GM19035 (cell line): ENCODE measurements at regions not wholly inside any gene's neighbourhood (a gene's known extent, or its start where the extent isn't known, plus 50 kb on each side); places are given as distances from the start of the nearest gene placed in this dataset.
A peak's percentile ranks its signal among the peaks of the same experiment; 100 is the strongest.
"Not testable (repeated sequence)": the region's sequence is repeated elsewhere in the genome, so short reads cannot be mapped to it uniquely, and the experiment has no call there.

ENCODE experiments used
- ATAC-seq: cut with Tn5 transposase; IDR thresholded peaks from one replicate; pipeline ENCODE4 v1.9.1; 2021; ENCODE audit not compliant: unreplicated experiment

DNA sequence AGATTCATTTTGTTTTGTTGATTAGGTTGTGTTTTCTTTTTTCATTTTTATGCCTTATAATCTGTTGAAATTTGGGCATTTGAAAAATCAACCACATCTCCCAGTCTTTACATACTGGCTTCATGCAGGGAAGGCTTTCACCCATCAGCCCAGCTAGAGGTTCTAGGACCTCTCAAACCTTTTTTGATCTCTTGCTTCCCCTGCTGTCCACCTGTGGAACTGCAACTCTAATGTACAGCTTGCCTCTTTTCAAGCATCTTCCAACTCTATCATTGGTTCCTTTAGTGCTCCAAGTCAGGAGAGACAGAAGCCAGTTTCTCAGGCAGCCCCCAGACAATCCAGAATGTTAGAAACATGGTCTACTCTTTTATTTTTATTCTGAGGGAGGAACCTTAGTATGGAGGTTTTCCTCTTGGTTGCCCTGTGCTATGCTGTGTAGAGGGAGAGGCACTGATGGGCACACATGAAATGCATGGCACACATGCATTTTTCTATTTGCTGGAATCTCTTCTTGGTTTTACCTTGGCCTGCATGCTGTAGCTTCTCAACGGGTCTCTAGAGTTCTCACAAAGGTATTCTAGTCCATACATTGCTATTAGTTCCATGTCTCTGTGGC, 107.2 kb upstream of the L3MBTL4 start:
- ATAC-seq: peak; percentile 67

GRCh38 chr18:6525604-6526003, 110.9 kb upstream of the L3MBTL4 start:
- no peak for ATAC-seq

GRCh38 chr18:6537475-6537874, 122.8 kb upstream of the L3MBTL4 start:
- no peak for ATAC-seq

- not testable (repeated sequence) for ATAC-seq
Observed at GRCh38 chr18:6541131-6541679, 126.5 kb upstream of the L3MBTL4 start.

DNA sequence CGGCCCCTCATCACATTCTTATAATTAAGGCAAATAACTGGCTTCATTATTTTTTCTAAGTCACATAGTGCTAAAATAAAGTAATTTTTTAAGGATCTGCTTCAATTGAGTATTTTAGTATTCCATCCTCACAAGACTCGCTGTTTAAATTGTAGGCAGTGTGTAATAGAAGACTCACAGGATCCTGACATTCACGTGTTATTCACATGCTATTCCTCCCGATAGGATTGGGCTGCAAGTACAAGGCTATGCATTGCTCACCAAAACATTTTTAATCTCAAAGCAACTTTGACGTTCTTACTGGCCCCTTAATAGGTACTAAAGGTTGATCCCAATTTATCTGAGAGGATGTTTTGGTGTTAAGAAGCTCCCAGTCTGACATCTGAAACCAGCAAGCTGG, 127.6 kb upstream of the L3MBTL4 start:
- ATAC-seq: no peak

DNA sequence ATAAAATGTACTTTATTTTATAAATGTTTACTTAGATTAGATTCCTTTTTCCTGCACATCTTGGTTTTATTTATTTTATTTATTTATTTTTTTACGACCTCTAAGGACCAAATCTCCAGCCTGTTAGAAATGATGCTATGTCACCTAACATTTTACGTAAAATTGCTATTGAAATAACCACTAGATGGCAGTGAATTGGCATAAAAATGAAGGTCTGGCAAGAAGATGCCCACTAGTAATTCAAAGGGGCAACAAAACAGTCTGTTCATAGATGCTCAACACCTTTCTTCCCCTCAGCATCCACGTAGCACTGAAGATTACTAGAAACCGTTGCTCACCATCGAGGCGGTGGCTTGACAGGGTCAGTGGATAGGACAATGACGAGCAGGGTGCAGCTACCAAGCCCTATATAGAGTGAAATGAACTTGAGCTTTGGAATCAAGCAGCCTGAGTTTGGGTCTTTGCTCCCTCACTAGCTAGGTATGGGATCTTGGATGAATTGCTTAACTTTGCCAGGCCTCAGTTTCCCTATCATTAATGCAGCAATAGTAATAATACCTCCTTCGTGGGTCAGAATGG, 128.7 kb upstream of the L3MBTL4 start:
- ATAC-seq: no peak

- ATAC-seq: no peak
Observed at GRCh38 chr18:6546229-6546628, 131.5 kb upstream of the L3MBTL4 start.

GRCh38 chr18:6547476-6547875, 132.8 kb upstream of the L3MBTL4 start:
- ATAC-seq: no peak

- no peak for ATAC-seq
Observed at GRCh38 chr18:6553234-6553900, 138.7 kb upstream of the L3MBTL4 start.

GRCh38 chr18:6557057-6557769, 142.5 kb upstream of the L3MBTL4 start:
- no peak for ATAC-seq

GRCh38 chr18:6557770-6558248, 143.1 kb upstream of the L3MBTL4 start:
- ATAC-seq: no peak

DNA sequence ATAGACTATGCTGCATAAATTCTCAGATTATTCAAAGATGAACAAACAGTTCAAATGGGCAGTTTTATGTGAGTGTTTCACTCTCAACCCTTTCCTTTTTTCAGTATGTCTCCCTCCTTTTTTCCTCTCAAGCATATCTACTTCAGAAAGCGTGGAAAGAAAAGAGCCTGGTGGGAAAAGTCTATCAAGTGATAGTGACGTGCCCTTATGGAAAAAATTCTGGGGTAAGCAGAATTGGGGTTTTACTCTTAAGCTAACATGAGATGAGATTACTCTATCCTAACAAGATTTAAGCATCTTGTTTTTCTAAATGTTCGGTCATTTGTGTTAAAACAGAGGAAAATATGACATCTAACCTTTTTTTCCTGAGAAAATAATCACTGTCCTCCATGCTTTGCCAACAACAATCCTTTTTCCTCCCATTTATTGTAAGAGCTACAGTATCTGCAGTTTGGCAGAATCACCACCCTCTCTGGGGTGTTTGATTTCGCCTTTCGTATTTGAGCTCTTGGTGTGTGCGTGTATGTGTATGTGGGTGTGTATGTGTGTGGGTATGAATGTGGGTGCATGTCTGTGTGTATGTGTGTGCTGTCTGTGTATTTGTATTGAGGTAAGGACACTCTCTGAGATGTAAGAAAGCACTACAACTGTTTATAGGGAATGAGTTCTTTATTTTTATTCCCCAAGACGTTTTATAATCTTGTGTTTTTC, 143.9 kb upstream of the L3MBTL4 start:
- ATAC-seq: no peak

DNA sequence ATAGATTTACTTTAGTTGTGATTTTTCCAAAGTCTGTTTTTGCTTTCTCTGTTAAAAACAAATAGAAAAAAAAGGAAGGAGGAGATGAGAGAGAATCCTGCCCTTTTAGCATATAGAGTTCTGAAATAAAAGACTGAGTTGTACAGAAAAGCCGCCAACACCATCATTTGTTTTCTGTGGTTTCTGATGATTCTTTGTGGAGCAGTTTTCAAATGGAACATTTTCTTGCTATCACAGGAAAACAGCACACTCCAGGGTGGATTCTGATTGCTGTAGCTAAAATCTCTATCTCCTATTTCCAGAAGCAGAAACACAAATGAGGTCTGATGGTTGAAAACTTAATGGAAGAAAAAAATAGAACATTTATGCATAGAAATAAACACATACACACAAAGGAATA, 144.6 kb upstream of the L3MBTL4 start:
- no peak for ATAC-seq

DNA sequence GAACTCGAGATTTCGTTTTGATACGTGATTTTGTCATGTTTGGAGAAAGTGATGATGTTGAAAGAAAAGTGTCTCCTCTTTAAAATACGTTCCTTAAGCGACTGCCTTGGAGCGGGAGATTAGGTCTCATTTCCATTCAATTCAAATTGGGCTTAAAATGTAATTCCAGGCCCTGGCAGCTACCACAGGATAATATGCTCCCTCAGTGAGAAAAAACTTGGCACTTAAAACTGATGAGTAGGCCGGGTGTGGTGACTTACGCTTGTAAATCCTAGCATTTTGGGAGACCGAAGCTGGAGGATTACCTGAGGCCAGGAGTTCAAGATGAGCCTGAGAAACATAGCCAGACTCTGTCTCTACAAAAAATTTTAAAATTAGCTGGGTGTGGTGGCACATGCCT, 146.3 kb upstream of the L3MBTL4 start:
- ATAC-seq: no peak

DNA sequence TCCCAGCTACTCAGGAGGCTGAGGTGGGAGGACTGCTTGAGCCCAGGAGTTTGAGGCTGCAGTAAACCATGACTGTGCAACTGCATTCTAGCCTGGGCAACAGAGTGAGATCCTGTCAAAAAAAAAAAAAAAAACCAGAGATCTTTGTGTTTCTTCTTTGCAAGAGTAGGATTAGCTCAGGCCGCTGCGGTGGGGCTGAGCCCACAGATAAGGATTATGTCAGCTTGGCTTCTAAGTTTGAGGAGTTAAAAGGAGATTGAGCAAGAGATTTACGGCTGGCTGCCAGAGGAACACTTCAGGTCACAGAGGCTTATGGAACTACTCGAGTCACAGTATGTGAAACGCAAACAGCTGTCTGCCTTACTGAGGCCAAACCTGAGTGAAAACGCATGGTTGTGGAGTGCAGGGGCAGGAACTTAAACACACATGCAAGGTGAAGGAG, 146.7 kb upstream of the L3MBTL4 start:
- ATAC-seq: no peak

DNA sequence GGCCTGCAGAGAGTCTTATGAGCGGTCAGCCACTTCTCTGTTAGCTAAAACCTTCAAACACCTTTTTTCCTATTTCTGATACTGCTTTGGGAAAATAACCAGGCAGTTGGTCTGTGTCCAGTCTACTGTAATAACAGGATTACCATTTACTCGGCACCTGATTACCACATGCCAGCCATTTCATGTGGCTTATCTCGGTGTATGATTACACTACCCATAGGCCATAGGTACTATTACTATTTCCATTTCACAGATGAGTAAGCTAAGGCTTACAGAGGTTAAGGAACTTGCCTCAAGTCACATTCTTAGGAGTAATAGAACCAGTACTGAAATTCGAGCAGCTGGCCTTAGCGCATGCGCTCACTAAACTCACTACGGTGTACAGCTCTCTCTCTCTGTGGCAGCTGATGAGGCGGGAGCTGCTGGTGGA, 147.2 kb upstream of the L3MBTL4 start:
- no peak for ATAC-seq

- no peak for ATAC-seq
Observed at GRCh38 chr18:6563896-6564295, 149.2 kb upstream of the L3MBTL4 start.

DNA sequence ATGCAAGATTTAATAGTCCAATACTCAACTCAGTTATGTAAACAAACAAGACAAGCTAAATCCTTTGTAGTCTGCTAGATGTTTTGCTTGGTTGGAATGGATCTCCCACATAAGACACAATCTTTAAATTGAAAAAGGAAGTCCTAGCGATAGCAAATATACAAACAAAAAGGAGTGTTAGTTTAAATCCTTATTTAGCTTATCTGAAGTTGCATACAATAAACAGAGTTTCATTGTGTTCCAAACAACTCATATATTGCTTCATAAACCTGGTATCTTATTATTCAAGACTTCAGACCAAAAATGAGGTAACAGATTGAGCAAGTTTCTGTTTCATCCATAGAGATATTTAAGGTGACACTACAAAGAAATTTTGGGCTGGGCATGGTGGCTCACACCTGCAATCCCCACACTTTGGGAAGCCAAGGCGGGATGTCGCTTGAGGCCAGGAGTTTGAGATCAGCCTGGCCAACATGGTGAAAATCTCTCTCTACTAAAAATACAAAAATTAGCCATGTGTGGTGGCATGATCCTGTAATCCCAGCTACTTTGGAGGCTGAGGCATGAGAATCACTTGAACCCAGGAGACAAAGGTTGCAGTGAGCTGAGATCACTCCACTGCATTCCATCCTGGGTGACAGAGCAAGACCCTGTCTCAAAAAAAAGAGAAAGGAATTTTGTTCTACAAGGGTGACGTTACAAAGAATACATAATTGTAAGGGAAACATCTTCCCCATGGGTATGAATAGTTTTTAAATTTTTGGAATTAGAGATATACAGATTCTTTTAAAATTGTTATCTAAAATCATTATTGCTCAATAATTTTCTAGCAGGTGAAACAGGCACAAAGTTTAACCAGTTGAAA, 150.5 kb upstream of the L3MBTL4 start:
- no peak for ATAC-seq

- ATAC-seq: no peak
Observed at GRCh38 chr18:6565815-6566081, 151.0 kb upstream of the L3MBTL4 start.

DNA sequence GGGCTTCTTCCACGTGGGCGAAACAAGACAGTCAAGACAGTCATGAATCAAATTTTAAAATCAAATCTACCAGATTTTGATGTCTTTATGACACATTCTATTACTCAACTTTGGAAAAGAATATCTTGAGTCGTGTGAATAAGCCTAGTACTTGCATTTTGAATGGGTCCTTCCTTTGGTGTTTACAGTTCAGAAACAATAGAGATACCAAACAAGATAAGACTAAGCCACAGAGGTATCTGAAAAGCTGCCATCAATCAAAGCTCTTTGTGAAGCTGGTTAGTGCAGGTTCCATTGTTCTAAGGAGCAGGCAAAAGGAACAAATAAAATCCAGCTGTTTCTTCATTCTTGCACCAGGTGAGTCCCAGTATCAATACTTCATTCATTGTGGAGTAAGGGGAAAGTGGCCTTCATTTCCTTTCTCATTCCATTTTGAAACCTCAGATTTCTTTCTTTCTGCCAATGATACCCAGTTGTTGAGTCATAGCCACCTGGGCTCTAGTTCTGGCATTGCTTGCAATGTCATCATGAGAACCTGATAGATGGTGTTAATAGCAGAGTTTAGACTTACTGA, 151.7 kb upstream of the L3MBTL4 start:
- ATAC-seq: no peak
